Mesodermal cell (in vitro differentiated cells): ENCODE measurements at regions not wholly inside any gene's neighbourhood (a gene's known extent, or its start where the extent isn't known, plus 50 kb on each side); places are given as distances from the start of the nearest gene placed in this dataset.

Source experiments
- H3K27ac ChIP-seq: 2 replicates; pipeline ENCODE4 v1.7.0; 2013; ENCODE audit warnings: mild to moderate bottlenecking, low read depth, low read length, moderate library complexity; ENCODE audit not compliant: severe bottlenecking
- H3K36me3 ChIP-seq: 2 replicates; pipeline ENCODE4 v1.7.1; 2013; ENCODE audit warnings: mild to moderate bottlenecking, low read length, moderate library complexity; ENCODE audit not compliant: control insufficient read depth, insufficient read depth
- H3K4me1 ChIP-seq: one replicate; pipeline ENCODE4 v1.7.1; 2013; ENCODE audit warnings: mild to moderate bottlenecking, low read length; ENCODE audit not compliant: insufficient read depth, control insufficient read depth, poor library complexity, severe bottlenecking
- H3K4me3 ChIP-seq: 2 replicates; pipeline ENCODE4 v1.7.0; 2013; ENCODE audit warnings: low read length, control low read depth, mild to moderate bottlenecking; ENCODE audit not compliant: insufficient read depth, poor library complexity, severe bottlenecking; ENCODE audit errors: extremely low read depth
- H3K9me3 ChIP-seq: 2 replicates; pipeline ENCODE4 v1.7.1; 2013; ENCODE audit warnings: mild to moderate bottlenecking, low read length, moderate library complexity; ENCODE audit not compliant: control insufficient read depth
- WGBS, 2 experiments: methylation state at CpG; one replicate each; pipeline ENCODE4 v1.1.5; 2013; ENCODE audit warnings: missing lambda C conversion rate in 2 of 2; ENCODE audit not compliant: insufficient coverage in 2 of 2; 5-methylcytosine and 5-hydroxymethylcytosine counted together

DNA sequence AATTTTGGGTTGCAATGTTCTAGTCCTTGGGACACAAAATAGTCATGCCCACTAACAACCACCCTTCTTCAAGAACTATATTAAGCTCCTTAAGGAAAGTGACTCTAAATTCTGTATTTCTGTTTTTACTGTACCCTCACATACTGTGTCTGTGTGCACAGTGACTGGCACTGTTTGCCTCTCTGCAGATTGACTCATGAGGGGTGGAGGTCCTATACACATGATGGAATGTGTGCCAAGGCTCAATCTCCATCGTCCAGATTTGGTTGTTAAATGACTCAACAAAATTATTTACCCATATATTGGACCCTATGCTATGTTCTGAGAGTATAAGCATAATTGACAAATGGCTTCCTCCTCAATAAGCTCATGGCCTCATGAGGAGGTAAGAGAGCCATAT is 126.6 kb upstream of the CWC22 start:
- no peak overlapping the region for H3K4me3 ChIP-seq
- H3K27ac ChIP-seq: no peak overlapping the region
- no peaks in the 10 kb centered on the region for H3K9me3 ChIP-seq
- WGBS, 2 experiments: no CpG with 5 or more reads among the region's 1 CpG
- no peaks in the 10 kb centered on the region for H3K4me1 ChIP-seq
- H3K36me3 ChIP-seq: no peaks in the 10 kb centered on the region

DNA sequence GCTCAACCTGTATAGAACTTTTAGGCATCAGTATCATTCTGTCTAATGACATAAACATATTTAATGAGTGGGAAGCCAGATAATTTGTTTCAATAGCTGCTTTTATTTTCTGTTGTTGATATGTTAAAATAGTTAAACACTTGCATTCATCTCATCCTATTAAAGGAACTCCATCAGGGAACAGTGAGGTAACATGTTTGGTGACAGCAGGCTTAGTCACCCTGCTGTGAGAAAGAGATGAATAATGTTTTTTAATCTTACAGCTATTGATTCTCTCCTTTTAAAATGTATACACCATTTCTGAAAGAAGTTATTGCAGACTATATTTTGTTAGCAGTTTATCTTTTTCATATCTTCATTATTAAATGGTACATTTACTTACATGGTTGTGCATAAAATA is 123.3 kb upstream of the CWC22 start:
- no peak overlapping the region for H3K4me3 ChIP-seq

GRCh38 chr2:180128861-180129260 is 121.8 kb upstream of the CWC22 start:
- Histone ChIP-seq H3K36me3 (no peaks in the 10 kb centered on the region), H3K27ac (no peak overlapping the region), H3K4me1 (no peaks in the 10 kb centered on the region), H3K9me3 (no peaks in the 10 kb centered on the region), H3K4me3 (no peak overlapping the region)
- WGBS, 2 experiments: 80 to 86% methylated on average over 1 to 2 of the region's 2 CpGs

More for the DNA sequence above, 123.3 kb upstream of the CWC22 start:
- Histone ChIP-seq H3K27ac (no peak overlapping the region), H3K9me3 (no peaks in the 10 kb centered on the region), H3K4me1 (no peaks in the 10 kb centered on the region), H3K36me3 (no peaks in the 10 kb centered on the region)

- Histone ChIP-seq H3K27ac (no peak overlapping the region), H3K4me1 (no peaks in the 10 kb centered on the region), H3K9me3 (no peaks in the 10 kb centered on the region), H3K4me3 (no peak overlapping the region), H3K36me3 (no peaks in the 10 kb centered on the region)
- WGBS, 2 experiments: 45 to 49% methylated on average over 9 to 11 of the region's 13 CpGs
Measured at GRCh38 chr2:180125245-180125962, 118.3 kb upstream of the CWC22 start.

- H3K9me3 ChIP-seq: no peaks in the 10 kb centered on the region
- H3K36me3 ChIP-seq: no peaks in the 10 kb centered on the region
- WGBS, 2 experiments: 32% methylated on average over 3 of the region's 8 CpGs; no CpG with 5 or more reads in 1 of the 2 experiments
- no peaks in the 10 kb centered on the region for H3K4me1 ChIP-seq
- no peak overlapping the region for H3K27ac ChIP-seq
- no peak overlapping the region for H3K4me3 ChIP-seq
Measured at GRCh38 chr2:180124273-180125139, 117.4 kb upstream of the CWC22 start.

GRCh38 chr2:180122874-180123273 is 115.8 kb upstream of the CWC22 start:
- no peaks in the 10 kb centered on the region for H3K9me3 ChIP-seq
- H3K4me1 ChIP-seq: no peaks in the 10 kb centered on the region
- H3K27ac ChIP-seq: no peak overlapping the region
- H3K36me3 ChIP-seq: no peaks in the 10 kb centered on the region
- no peak overlapping the region for H3K4me3 ChIP-seq
- 60 to 100% methylated on average over 1 of the region's 2 CpGs for WGBS, 2 experiments

GRCh38 chr2:180115675-180116074 is 108.6 kb upstream of the CWC22 start:
- no peaks in the 10 kb centered on the region for H3K9me3 ChIP-seq
- no peak overlapping the region for H3K4me3 ChIP-seq
- H3K36me3 ChIP-seq: no peaks in the 10 kb centered on the region
- no peaks in the 10 kb centered on the region for H3K4me1 ChIP-seq
- 100% methylated on average over 1 of the region's 2 CpGs; no CpG with 5 or more reads in 1 of the 2 experiments for WGBS, 2 experiments
- H3K27ac ChIP-seq: no peak overlapping the region

DNA sequence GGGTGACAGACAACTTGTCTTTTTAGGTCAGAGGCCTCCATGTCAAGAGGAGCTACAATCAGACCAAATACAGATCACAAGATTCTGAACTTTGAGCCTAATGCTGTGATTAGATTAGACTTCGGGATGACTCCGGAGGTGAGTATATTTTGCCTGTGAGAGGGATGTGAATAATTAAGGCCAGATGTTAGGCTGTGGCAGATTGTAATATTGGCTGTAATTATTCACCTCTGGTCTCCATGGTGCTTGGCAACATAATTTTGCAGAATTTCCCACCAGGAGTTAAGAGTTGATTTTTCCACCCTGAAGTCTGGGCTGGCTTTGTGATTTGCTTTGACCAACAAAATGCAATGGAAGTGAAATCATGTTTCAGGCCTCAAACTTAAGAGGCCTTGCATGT is 108.2 kb upstream of the CWC22 start:
- no peak overlapping the region for H3K27ac ChIP-seq
- H3K4me1 ChIP-seq: no peaks in the 10 kb centered on the region
- WGBS, 2 experiments: 100% methylated on average over 2 of the region's 2 CpGs
- no peak overlapping the region for H3K4me3 ChIP-seq
- no peaks in the 10 kb centered on the region for H3K9me3 ChIP-seq
- no peaks in the 10 kb centered on the region for H3K36me3 ChIP-seq

DNA sequence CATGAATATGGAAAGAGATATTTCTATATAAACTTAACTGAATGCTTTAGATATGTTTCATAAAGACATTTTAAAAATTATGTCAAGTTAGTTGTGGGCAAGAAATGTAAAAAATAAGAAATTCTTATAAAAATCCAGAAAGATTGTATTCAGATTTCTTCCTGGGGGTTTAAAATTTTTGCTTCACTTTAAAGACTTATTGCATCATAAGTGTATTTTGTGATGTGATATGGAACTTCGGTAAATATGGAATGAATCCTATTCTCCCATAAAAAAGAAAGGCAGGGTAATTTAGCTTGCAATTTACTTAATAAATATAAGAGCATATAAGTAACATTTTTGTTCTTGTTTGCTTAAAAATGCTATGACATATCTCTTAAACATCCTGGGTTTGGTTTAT is 104.8 kb upstream of the CWC22 start:
- no CpG with 5 or more reads among the region's 1 CpG for WGBS, 2 experiments
- Histone ChIP-seq H3K27ac (no peak overlapping the region), H3K36me3 (no peaks in the 10 kb centered on the region), H3K4me3 (no peak overlapping the region), H3K9me3 (no peaks in the 10 kb centered on the region), H3K4me1 (no peaks in the 10 kb centered on the region)

DNA sequence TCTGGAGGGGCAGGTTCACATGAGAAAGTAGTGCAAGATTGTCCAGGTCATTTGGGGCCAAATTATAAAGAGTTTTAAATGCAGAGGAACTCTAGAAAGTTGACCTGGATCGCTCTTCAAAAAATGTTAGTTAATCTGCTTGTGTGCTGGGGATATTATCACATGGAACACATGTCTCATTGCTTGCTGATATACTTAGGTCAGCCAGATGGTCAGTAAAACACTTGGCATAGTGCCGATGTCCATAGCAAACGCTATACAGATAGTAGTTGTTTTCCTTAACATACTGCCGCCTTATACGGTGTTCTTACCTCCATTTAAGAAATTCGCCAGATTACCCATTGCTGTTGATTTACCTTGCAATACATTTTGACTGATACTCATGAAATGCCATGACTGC is 103.4 kb upstream of the CWC22 start:
- Histone ChIP-seq H3K9me3 (no peaks in the 10 kb centered on the region), H3K36me3 (no peaks in the 10 kb centered on the region), H3K4me1 (no peaks in the 10 kb centered on the region), H3K4me3 (no peak overlapping the region), H3K27ac (no peak overlapping the region)
- 92 to 97% methylated on average over 5 to 6 of the region's 6 CpGs for WGBS, 2 experiments

DNA sequence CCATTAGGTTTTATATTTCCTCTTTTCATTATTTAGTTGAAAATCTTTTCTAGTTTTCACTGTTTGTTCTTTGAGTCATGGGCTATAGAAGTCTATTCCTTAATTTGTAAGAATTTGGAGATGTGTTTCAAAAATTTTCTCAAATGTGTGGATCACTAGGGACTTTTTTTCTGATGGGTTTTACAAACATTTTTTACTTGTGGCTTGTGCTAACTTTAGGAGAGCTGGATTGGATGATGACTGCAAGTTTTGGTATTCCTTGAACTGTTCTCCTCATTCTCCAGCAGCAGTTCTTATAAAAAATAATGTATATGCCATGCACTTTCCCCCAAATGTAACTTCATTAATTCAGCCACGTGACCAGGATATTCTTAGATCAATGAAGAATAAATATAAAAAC is 94.7 kb upstream of the CWC22 start:
- WGBS, 2 experiments: 86% methylated on average over 1 of the region's 1 CpG; no CpG with 5 or more reads in 1 of the 2 experiments
- H3K9me3 ChIP-seq: no peaks in the 10 kb centered on the region
- H3K4me1 ChIP-seq: no peaks in the 10 kb centered on the region
- no peak overlapping the region for H3K4me3 ChIP-seq
- no peaks in the 10 kb centered on the region for H3K36me3 ChIP-seq
- H3K27ac ChIP-seq: no peak overlapping the region
